ENCODE measurements at regions not wholly inside any gene's neighbourhood (a gene's known extent, or its start where the extent isn't known, plus 50 kb on each side); places are given as distances from the start of the nearest gene placed in this dataset.
"Not testable (repeated sequence)": the region's sequence is repeated elsewhere in the genome, so short reads cannot be mapped to it uniquely, and the experiment has no call there.

- no peak for DNase-seq (ENCODE audit: low spot score)
These were observed 58.1 kb downstream of the ATXN7L3B start for GRCh38 chr12:74595696-74596095.

GRCh38 chr12:74598819-74599218 is 61.2 kb downstream of the ATXN7L3B start:
- DNase-seq (ENCODE audit: low spot score): no peak

GRCh38 chr12:74599932-74600331 is 62.3 kb downstream of the ATXN7L3B start:
- DNase-seq (ENCODE audit: low spot score): no peak

GRCh38 chr12:74600817-74601216 is 63.2 kb downstream of the ATXN7L3B start:
- DNase-seq (ENCODE audit: low spot score): not testable (repeated sequence)

- DNase-seq (ENCODE audit: low spot score): no peak
These were observed 65.4 kb downstream of the ATXN7L3B start for GRCh38 chr12:74602881-74603672.

GRCh38 chr12:74608231-74608775 is 70.7 kb downstream of the ATXN7L3B start:
- no peak for DNase-seq (ENCODE audit: low spot score)

GRCh38 chr12:74610711-74611110 is 73.1 kb downstream of the ATXN7L3B start:
- no peak for DNase-seq (ENCODE audit: low spot score)

GRCh38 chr12:74614426-74614825 is 76.8 kb downstream of the ATXN7L3B start:
- DNase-seq (ENCODE audit: low spot score): no peak

GRCh38 chr12:74619084-74619483 is 81.4 kb downstream of the ATXN7L3B start:
- DNase-seq (ENCODE audit: low spot score): no peak

DNA sequence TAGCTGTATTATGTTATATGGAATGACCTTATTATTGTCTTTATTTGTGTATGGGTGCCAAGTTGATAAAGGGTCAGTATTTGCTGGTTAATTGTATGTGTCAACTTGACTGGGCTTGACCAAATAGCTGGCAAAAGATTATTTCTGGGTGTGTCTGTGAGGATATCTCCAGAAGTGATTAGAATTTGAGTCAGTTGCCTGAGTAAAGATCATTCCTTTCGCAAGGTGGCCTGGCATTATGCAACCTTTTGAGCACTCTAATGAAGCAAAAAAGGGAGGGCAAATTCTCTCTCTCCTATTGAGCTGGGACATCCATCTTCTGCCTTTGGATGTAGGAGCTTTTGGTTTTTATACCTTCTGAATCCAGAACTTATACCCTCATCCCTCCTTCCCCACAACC is 82.2 kb downstream of the ATXN7L3B start:
- no peak for DNase-seq (ENCODE audit: low spot score)

GRCh38 chr12:74620921-74621320 is 83.3 kb downstream of the ATXN7L3B start:
- no peak for DNase-seq (ENCODE audit: low spot score)

DNA sequence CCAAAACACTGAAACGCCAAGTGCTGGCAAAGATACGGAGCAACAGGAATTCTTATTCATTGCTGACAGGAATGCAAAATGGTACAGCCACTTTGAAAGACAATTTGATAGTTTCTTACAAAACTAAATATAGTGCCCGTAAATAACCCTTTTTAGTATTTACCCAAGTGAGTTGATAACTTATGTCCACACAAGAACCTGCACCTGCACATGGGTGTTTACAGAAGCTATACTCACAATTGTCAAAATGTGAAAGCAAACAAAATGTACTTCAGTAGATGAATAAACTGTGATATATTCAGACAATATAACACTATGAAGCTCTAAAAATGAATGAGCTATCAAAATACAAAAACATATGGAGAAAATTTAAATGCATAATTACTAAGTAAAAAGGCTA is 86.6 kb downstream of the ATXN7L3B start:
- DNase-seq (ENCODE audit: low spot score): no peak

DNA sequence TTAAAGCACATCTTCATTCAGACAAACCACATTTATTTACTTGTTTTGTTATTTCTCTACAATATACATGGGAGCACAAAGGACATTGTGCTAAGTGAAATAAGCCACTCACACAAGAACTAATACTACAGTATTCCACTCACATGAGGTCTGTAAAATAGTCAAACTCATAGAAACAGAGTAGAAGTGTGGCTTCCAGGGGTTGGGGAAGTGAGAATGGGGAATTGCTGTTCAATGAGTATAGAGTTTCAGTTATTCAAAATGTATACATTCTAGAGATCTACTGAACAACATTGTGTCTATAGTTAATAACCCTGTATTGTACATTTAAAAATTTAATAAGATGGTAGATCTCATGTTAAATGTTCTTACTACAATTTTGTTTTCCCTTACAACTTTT is 88.8 kb downstream of the ATXN7L3B start:
- DNase-seq (ENCODE audit: low spot score): no peak

GRCh38 chr12:74641262-74641661 is 103.6 kb downstream of the ATXN7L3B start:
- no peak for DNase-seq (ENCODE audit: low spot score)

- no peak for DNase-seq (ENCODE audit: low spot score)
These were observed 104.1 kb downstream of the ATXN7L3B start for GRCh38 chr12:74641694-74642093.

DNA sequence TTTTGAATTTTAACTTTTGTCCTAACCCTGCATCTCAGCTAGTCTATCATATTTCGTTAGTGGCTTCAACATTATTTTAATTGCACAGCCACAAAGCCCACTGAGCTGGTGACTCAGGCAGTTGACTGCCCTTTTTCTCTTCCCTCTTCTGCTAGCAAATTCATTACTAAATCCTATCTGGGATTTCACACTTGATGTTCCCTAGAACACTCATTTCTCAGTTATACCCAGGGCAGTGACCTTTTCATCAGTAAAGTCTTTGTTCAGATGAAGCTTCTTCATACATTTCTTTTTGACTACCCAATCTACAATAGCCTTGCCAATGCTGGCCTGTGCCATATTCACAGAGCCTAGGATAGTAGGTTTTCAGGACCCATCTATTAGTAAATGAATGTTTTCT is 107.0 kb downstream of the ATXN7L3B start:
- no peak for DNase-seq (ENCODE audit: low spot score)

GRCh38 chr12:74646831-74647230 is 109.2 kb downstream of the ATXN7L3B start:
- no peak for DNase-seq (ENCODE audit: low spot score)

DNA sequence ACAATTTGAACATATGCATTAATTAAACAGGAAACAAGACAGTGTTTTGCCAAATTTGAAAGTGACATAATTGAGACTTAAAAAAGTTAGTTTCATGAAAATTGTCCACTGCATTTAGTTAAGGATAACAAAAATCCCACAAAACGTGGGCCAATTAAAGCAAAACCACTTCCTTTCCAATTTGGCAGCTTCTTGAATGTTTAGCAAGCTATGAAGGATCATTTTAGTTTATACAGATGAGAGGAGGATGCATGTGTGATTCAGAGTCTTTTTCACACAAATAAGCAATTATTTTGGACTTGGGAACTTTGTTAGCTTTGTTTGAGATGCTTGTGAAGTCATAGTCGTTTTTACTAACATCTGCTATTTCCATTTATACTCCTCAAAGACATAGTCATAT is 109.6 kb downstream of the ATXN7L3B start:
- DNase-seq (ENCODE audit: low spot score): no peak

DNA sequence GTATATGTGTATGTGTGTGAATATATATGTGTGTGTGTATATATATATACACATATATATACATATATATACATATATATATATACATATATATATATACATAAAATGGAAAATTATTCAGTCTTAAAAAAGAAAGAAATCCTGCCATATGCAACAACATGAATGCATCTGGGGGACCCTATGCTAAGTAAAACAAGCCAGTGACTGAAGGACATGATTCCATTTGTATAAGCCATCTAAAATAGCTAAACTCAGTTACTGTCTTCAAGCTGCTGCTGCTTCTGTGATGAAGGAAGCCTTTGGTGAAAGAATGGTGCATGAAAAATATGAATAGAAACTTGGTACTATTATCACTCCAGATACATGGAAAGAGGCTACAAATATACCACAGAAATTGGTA is 118.6 kb downstream of the ATXN7L3B start:
- DNase-seq (ENCODE audit: low spot score): no peak

- no peak for DNase-seq (ENCODE audit: low spot score)
These were observed 122.8 kb downstream of the ATXN7L3B start for GRCh38 chr12:74660442-74660841.

DNA sequence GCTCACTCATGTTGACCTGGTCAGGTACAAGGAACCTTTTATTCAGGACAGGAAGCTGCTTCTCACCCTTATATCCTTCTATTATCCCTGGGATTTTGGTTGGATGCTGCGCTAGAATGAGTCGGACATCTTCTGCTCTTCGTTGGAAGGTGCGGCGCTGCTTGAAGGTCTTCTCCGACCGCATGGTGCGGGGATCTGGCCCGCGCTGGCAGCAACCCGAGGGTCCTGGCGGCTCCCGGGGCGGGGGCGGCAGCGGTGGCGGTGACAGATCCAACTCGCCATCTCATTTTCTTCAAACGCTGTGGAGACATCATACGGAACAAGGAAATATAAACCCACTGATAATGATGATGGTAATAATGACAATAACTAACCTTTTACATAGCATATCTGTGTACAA is 126.3 kb downstream of the ATXN7L3B start:
- DNase-seq (ENCODE audit: low spot score): no peak

- no peak for DNase-seq (ENCODE audit: low spot score)
These were observed 128.1 kb downstream of the ATXN7L3B start for GRCh38 chr12:74665690-74666089.

DNA sequence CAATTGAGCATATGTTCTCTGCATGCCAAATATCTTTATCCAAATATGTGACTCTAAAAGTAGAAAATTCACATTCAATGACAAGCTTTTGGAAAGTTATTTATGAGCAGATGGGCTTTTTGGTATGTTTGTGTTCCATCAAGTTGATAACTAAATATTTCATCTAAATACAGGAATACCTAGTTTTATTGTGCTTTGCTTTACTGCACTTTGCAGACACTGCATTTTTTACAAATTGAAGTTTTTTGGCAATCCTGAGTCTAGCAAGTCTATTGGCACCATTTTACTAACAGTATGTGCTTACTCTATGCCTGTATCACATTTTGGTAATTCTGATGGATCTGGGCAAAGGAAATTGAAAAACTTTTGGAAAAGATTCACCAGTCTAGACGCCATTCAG is 133.8 kb downstream of the ATXN7L3B start:
- no peak for DNase-seq (ENCODE audit: low spot score)

DNA sequence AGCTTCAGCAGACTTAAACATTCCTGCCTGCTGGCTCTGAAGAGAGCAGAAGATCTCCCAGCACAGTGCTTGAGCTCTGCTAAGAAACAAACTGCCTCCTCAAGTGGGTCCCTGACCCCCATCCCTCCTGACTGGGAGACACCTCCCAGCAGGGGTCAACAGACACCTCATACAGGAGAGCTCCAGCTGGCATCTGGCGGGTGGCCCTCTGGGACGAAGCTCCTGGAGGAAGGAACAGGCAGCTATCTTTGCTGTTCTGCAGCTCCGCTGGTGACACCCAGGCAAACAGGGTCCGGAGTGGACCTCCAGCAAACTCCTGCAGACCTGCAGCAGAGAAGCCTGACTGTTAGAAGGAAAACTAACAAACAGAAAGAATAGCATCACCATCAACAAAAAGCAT is 139.3 kb downstream of the ATXN7L3B start:
- not testable (repeated sequence) for DNase-seq (ENCODE audit: low spot score)

Measured in mucosa of gallbladder (tissue), 1 donor.